Endothelial cell (in vitro differentiated cells): ENCODE measurements at regions not wholly inside any gene's neighbourhood (a gene's known extent, or its start where the extent isn't known, plus 50 kb on each side); places are given as distances from the start of the nearest gene placed in this dataset.

ENCODE experiments used
- DNase-seq: peaks from one replicate; pipeline ENCODE4 v3.0.0; 2021; ENCODE audit warnings: low spot score
- H3K27ac Mint-ChIP-seq: one replicate; pipeline ENCODE4 v1.8.0; 2021; ENCODE audit warnings: mixed read lengths, inconsistent platforms; ENCODE audit not compliant: unreplicated experiment
- H3K27me3 Mint-ChIP-seq: one replicate; pipeline ENCODE4 v1.8.0; 2021; ENCODE audit warnings: mild to moderate bottlenecking, moderate library complexity, mixed read lengths, inconsistent platforms; ENCODE audit not compliant: unreplicated experiment
- H3K36me3 Mint-ChIP-seq: one replicate; pipeline ENCODE4 v1.8.0; 2021; ENCODE audit warnings: mild to moderate bottlenecking, low read depth, mixed read lengths, inconsistent platforms; ENCODE audit not compliant: unreplicated experiment
- H3K4me1 Mint-ChIP-seq: one replicate; pipeline ENCODE4 v1.8.0; 2021; ENCODE audit warnings: mild to moderate bottlenecking, mixed read lengths, inconsistent platforms; ENCODE audit not compliant: unreplicated experiment
- H3K4me3 Mint-ChIP-seq: one replicate; pipeline ENCODE4 v1.8.0; 2021; ENCODE audit warnings: mild to moderate bottlenecking, mixed read lengths, inconsistent platforms; ENCODE audit not compliant: unreplicated experiment
- H3K9me3 Mint-ChIP-seq: one replicate; pipeline ENCODE4 v1.8.0; 2021; ENCODE audit warnings: mixed read lengths, inconsistent platforms; ENCODE audit not compliant: unreplicated experiment
- TF ChIP-seq, protein P1 (sequence below): fragments of 200-600 bp; sonication (generic); IDR thresholded peaks from one replicate; pipeline ENCODE4 v1.5.0; 2021; ENCODE audit warnings: antibody characterized with exemption; ENCODE audit not compliant: unreplicated experiment

DNA sequence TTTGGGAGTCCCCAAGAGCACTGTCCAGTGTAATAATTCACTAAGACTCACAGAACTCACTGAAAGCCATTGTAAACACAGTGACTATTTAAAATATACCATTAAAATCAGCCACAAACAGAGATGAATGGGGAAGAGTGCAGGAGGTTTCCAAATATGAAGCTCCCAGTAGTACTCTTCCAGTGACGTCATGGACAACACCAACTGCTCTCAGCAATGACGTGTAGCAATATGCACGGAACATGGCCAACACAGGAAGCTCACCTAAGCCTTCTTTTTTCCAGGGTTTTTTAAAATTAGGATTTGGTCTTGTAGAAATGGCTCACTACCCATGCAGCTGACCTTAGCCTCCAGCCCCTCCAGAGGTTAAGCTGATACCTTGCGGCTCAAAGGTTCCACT is 1224.1 kb upstream of the CADM2 start:
- Mint-ChIP-seq H3K9me3 (no peaks in the 10 kb centered on the region), H3K27ac (no peak overlapping the region), H3K4me3 (no peak overlapping the region), H3K4me1 (no peaks in the 10 kb centered on the region), H3K27me3 (no peaks in the 10 kb centered on the region), H3K36me3 (no peaks in the 10 kb centered on the region)
- DNase-seq, result no peak
- TF ChIP-seq, protein P1, sequence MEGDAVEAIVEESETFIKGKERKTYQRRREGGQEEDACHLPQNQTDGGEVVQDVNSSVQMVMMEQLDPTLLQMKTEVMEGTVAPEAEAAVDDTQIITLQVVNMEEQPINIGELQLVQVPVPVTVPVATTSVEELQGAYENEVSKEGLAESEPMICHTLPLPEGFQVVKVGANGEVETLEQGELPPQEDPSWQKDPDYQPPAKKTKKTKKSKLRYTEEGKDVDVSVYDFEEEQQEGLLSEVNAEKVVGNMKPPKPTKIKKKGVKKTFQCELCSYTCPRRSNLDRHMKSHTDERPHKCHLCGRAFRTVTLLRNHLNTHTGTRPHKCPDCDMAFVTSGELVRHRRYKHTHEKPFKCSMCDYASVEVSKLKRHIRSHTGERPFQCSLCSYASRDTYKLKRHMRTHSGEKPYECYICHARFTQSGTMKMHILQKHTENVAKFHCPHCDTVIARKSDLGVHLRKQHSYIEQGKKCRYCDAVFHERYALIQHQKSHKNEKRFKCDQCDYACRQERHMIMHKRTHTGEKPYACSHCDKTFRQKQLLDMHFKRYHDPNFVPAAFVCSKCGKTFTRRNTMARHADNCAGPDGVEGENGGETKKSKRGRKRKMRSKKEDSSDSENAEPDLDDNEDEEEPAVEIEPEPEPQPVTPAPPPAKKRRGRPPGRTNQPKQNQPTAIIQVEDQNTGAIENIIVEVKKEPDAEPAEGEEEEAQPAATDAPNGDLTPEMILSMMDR, result no peak

DNA sequence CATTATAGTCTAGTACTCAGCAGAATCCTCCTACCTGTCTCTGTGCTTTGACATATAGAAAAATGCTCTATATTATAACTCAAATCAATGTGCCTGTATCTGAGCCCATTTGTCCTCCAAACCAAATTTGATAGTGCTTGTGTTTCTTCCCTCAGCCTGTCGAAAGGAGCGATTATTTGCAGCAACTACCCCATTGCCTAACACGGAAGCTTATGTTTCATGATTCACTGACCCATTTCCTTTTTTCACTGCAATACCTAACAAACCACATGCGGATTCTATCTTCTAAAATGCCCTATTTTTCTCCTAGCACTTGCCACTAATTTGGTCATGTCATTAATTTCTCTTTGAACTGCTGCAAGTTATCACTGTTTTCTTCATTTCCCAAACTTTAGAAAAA is 1220.6 kb upstream of the CADM2 start:
- H3K9me3 Mint-ChIP-seq, result no peaks in the 10 kb centered on the region
- no peak overlapping the region for H3K4me3 Mint-ChIP-seq
- H3K27ac Mint-ChIP-seq, result no peak overlapping the region
- TF ChIP-seq, protein P1, result no peak
- no peaks in the 10 kb centered on the region for H3K36me3 Mint-ChIP-seq
- H3K4me1 Mint-ChIP-seq, result no peaks in the 10 kb centered on the region
- no peak for DNase-seq
- no peaks in the 10 kb centered on the region for H3K27me3 Mint-ChIP-seq

DNA sequence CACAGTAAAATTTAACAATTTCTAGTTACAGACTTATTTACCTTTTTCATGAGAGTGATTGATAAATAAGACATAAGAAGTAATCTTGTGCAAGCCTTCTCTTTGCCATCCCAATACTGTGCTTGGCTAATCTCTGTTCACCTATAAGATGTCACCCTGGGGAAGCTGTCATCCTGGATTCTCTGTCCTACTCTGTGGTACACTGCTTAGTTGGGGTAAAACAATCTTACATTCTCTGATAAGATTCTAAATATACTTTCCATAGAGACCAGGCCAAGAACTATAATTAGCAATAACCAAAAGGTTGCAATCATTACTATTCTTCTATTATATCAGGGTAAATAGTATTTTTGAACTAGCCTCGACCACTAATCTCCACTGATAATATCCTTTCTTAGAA is 1218.3 kb upstream of the CADM2 start:
- H3K27me3 Mint-ChIP-seq, result no peaks in the 10 kb centered on the region
- no peak for DNase-seq
- H3K27ac Mint-ChIP-seq, result no peak overlapping the region
- TF ChIP-seq, protein P1, result no peak
- no peaks in the 10 kb centered on the region for H3K9me3 Mint-ChIP-seq
- H3K36me3 Mint-ChIP-seq, result no peaks in the 10 kb centered on the region
- no peak overlapping the region for H3K4me3 Mint-ChIP-seq
- no peaks in the 10 kb centered on the region for H3K4me1 Mint-ChIP-seq

DNA sequence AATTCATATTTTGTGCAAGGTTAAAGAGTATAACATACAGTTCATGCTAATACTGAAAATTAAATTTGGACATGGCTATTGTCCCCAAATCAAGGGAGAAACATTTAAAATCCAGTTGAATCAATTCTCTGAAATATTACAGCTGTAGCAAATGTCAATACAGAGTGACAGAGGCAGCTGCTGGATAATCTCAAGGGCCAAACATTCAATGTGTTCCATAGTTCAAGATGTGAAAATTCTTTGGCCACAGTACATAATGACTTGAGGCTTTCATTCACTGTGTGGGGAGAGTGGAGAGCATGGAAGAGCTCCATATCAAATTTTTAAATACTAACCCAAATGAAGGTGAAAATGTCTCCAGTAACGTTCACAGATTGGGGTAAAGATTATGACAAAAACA is 1192.8 kb upstream of the CADM2 start:
- H3K4me3 Mint-ChIP-seq, result no peak overlapping the region
- no peaks in the 10 kb centered on the region for H3K36me3 Mint-ChIP-seq
- no peaks in the 10 kb centered on the region for H3K9me3 Mint-ChIP-seq
- H3K27me3 Mint-ChIP-seq, result no peaks in the 10 kb centered on the region
- TF ChIP-seq, protein P1, result no peak
- H3K4me1 Mint-ChIP-seq, result no peaks in the 10 kb centered on the region
- no peak overlapping the region for H3K27ac Mint-ChIP-seq
- no peak for DNase-seq

DNA sequence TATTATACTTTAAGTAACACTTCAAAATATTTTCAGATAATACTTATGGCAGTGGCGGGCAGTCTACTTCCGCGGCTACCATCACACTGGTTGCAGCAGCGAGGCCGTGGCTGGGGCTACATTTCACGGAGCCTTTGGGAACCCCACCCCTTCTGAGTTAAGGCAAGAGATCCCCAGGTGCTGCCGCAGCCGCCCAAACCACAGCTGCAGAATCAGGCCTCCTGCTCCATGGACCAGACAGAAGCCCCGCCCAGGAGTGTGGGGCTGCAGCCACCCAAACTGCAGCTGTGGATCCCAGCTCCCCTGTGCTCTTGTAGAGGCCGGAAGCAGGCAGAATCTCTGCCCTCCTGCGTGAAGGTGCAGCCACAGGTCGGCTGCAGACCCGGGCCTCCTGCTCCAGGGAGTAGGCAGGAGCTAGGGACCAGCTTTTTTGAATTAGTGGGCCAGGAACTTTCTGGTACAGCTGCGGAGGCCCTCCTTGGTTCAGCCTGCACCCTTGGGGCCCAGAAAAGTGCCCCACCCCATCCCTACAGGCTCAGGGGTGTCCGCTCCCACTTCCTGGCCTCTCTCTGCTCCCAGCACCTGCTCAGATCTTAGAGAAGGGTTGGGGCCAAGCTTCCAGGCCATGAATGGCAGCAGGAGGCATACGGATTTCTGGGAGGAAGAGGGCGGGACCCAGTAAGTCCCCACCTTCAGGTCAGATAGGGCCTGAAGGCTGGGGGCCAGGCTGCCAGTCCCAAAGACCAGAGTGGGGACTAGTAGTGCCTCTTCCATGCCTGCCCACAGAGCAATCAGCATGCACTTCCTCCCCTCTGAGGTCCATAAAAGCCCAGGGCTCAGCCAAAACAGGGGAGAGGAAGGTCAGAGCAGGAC is 1188.8 kb upstream of the CADM2 start:
- Mint-ChIP-seq H3K4me1 (no peaks in the 10 kb centered on the region), H3K9me3 (no peaks in the 10 kb centered on the region), H3K27me3 (no peaks in the 10 kb centered on the region), H3K27ac (no peak overlapping the region), H3K36me3 (no peaks in the 10 kb centered on the region), H3K4me3 (no peak overlapping the region)
- TF ChIP-seq, protein P1, result no peak
- no peak for DNase-seq
